ENCODE measurements at regions not wholly inside any gene's neighbourhood (a gene's known extent, or its start where the extent isn't known, plus 50 kb on each side); places are given as distances from the start of the nearest gene placed in this dataset.
A peak's percentile ranks its signal among the peaks of the same experiment; 100 is the strongest.

DNA sequence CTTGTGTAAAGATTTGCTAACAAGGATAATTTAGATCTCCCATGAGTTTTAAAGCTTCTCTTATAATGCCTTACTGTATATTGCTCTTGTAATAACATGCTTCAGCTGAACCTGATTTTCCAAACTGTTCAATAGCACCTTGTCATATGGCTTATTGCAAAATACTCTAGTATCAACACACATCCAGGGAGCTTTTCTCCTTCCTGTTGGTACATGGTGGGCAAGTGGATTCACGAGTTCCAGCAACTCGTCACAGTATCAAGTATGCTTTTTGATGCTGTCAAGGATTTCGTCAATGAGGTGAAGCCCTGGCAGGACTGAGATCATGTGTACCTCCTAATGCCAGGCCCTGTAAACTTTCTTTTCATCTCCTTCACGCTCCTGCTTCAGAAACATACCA, 59.5 kb upstream of the ITPRID2 start:
- H2BK12ac ChIP-seq (ENCODE audit: insufficient read length, low read depth, low read length) = no peak overlapping the region
- H3K56ac ChIP-seq (ENCODE audit: insufficient read length, low read depth, low read length) = no peak overlapping the region
- no peak overlapping the region for H3K18ac ChIP-seq (ENCODE audit: insufficient read length, low read depth, low read length)
- no peaks in the 10 kb centered on the region for H3K79me1 ChIP-seq (ENCODE audit: insufficient read depth, low read depth, low read length, poor library complexity, severe bottlenecking)
- no peaks in the 10 kb centered on the region for H3K4me1 ChIP-seq (ENCODE audit: insufficient read depth, low read length)
- no peaks in the 10 kb centered on the region for H3K23me2 ChIP-seq (ENCODE audit: insufficient read length, low read depth, low read length, poor library complexity, severe bottlenecking)
- H2AK5ac ChIP-seq (ENCODE audit: insufficient read length, low read length) = no peak overlapping the region
- WGBS (ENCODE audit: extremely low coverage, insufficient read length, low lambda C conversion rate) = no CpG with 5 or more reads among the region's 4 CpGs
- H3K4me2 ChIP-seq (ENCODE audit: insufficient read depth, insufficient read length, low read length) = no peak overlapping the region
- H4K8ac ChIP-seq (replicated peaks; ENCODE audit: insufficient read length, low read depth, low read length) = no peak overlapping the region
- no peak overlapping the region for H2BK5ac ChIP-seq (ENCODE audit: insufficient read length, low read length)
- no peak overlapping the region for H3T11ph ChIP-seq (ENCODE audit: low read length)
- H3K27ac Mint-ChIP-seq = peak overlapping the region in 1 of 3 experiments; percentile 9; a peak in 1 of 7 replicates
- no peak overlapping the region for H3K4ac ChIP-seq (ENCODE audit: low read depth, low read length)
- H3K23ac ChIP-seq (ENCODE audit: insufficient read length, low read depth, low read length) = no peak overlapping the region
- no peak for DNase-seq
- H3K27me3 ChIP-seq (ENCODE audit: insufficient read depth, low read length) = no peaks in the 10 kb centered on the region
- H2BK15ac ChIP-seq (ENCODE audit: low read depth, low read length) = no peak overlapping the region
- peaks cover 0 to 1% (median 0%) of the 10 kb centered on the region in 3 experiments; a peak in 1 of 7 replicates for H3K36me3 Mint-ChIP-seq (ENCODE audit: insufficient read depth in 1 of 3, low read depth in 3 of 3)
- no peak overlapping the region for H3K9ac ChIP-seq (ENCODE audit: extremely low read depth, insufficient read length, low read length)
- no peak overlapping the region for H2AFZ ChIP-seq (ENCODE audit: low read length)
- no peak overlapping the region for H4K5ac ChIP-seq (ENCODE audit: insufficient read length, low read depth, low read length)
- H4K91ac ChIP-seq (ENCODE audit: insufficient read length, low read depth, low read length) = no peak overlapping the region
- no peaks in the 10 kb centered on the region for H3K4me1 Mint-ChIP-seq
- no peaks in the 10 kb centered on the region; the same call in 1 of the 2 replicates for H3K27me3 Mint-ChIP-seq (ENCODE audit: low read depth)
- no peak overlapping the region for H3K4me3 Mint-ChIP-seq
- H3K14ac ChIP-seq (ENCODE audit: insufficient read depth, low read length) = no peak overlapping the region
- peaks cover 0 to 3% of the 10 kb centered on the region in 2 experiments; a peak in 1 of 5 replicates for H3K9me3 Mint-ChIP-seq
- H3K27ac ChIP-seq (ENCODE audit: insufficient read length, low read depth, low read length) = no peak overlapping the region
- no peak overlapping the region for H2BK20ac ChIP-seq (ENCODE audit: low read depth, low read length, poor library complexity, severe bottlenecking)
- H4K20me1 ChIP-seq (ENCODE audit: control insufficient read depth, insufficient read depth, insufficient read length) = no peaks in the 10 kb centered on the region
- TF ChIP-seq CTCF (conservative IDR thresholded peaks at IDR 0.05) = no peak
- H3K79me2 ChIP-seq (ENCODE audit: insufficient read depth, low read length) = no peaks in the 10 kb centered on the region
- H2BK120ac ChIP-seq (ENCODE audit: low read depth, low read length, poor library complexity, severe bottlenecking) = no peak overlapping the region
- H3K9me3 ChIP-seq (ENCODE audit: control insufficient read depth, low read depth, low read length) = no peaks in the 10 kb centered on the region

Measured in H9 (cell line).